NCI-H1105 (cell line): ENCODE measurements at regions not wholly inside any gene's neighbourhood (a gene's known extent, or its start where the extent isn't known, plus 50 kb on each side); places are given as distances from the start of the nearest gene placed in this dataset.

Source experiments
- DNase-seq: peaks from one replicate; lab custom pipeline; 2025; lab: John Stamatoyannopoulos, UW

DNA sequence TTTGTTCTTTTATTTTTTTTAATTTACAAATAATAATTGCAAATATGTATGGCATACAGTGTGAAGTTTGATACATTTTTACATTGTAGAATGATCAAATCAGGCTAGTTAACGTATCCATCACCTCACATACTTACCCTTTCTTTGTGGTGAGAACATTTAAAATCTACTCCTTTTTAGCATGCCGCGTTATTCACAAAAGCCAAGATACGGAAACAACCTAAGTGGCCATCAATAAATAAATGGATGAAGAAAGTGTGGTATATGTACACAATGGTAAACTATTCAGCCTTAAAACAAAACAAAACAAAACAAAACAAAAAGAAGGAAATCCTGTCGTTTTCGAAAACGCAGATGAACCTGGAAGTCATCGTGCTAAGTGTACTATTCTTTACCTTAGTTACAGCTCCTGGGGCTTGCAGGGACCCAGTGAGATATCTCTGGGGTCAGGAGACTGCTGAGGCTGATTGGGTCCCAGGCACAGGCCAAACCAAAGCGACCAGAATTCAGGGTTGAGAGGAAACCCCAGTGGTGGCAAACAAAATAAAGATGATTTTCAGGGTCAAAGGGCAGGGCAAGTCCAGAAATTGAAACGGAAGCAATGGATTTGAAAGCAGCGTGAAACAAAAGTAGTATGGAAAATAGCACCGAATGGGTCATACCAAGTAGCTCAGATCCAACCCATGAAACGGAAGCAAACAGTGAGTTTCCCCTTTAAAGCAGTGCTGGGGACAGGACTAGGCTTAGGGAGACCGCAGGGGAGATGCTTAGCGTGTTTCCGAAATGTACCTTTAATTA is 188.2 kb downstream of the PLPP3 start:
- no peak for DNase-seq

DNA sequence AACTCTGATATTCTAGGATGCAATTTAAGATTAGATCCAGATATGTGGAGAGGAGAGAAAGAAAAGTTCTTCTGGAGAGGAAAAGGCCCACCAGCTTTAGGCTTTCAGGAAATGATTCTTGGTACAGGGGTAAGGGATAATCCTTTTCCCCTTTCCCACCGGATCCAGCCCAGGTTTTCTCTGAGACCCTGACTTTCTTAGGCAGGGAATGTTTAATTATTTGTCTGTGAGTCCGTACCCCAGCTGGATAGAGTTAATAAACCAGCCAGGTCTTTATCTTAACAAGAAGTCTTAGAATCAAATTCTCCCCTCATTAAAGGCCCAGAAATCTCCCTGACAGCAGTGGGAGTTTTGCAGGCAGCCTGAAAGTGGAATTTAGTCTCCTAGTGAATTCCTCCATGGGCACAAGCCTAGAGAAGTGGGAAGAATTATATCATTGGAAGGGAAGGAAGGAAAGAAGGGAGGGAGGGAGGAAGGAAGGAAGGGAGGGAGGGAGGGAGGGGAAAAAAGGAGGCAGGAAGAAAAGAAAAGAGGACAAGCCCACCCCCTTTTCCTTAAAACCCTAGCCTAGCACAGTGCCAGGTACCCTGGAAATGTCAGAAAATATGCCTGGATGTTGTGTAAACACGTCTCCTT is 189.0 kb downstream of the PLPP3 start:
- DNase-seq = peak; percentile 9

DNA sequence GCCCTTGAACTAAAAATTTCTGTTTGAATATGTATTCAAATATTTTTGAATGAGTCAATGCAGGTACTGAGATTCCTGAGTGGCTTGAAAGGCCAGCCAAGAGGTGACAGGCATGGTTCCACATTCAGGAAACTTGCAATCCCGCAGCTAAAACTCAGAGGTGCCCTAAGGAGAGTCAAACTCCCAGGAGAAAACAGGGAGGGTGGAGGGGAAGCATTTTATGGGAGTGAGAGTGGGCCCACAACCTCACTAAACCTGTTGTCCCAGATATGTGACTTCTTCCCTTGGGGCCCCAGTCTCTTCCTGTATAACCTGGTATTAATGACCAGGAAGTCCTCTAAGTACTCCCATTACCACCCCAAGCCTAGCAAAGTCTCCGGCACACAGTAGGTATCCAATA is 189.6 kb downstream of the PLPP3 start:
- no peak for DNase-seq

DNA sequence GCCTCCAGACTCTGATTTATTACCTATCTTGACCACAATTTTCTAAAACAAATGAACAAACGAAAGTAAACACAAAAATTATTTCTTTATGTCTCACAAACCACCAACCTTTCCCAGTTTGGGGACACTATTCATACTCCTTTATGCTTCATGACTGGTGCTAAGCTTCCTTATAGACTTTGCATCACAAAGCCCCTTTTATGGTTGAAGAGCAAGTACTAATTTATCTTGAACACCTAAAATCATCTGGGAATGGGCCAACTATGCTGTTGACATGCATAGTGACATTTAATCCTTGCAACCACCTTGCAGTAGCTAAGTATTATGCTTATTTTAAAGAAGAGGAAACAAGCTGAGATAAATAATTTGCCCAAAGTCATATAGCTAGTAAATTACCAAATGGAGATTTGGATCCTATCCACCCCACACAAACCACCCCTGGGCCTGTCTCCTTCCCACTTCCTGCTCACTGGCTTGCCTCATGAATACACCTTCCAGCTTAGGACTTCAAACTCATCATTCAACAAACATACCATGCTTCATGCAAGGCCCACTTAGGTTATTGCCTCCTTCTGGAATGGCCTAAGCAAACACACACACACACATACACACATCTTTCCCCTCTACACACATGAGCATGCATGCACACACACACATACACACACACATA is 192.2 kb downstream of the PLPP3 start:
- DNase-seq = no peak

DNA sequence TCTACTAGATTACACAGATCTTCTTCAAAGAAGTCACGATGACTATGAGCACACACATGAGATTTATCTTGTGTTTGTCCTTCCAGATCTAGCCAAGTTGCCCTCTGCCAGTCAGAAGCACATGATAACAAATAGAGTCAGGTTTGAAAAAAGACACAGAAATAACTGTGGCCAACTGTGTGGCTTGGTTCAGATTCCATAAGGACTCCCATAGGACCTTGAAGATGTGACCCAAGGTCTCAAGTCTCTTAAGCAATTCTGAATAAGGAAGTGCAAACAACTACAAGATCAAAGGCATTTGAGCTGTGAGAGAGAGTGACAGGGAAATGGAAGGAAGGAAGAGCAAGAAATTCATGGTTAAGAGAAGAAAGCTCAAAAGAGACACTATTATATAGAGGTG is 194.0 kb downstream of the PLPP3 start:
- DNase-seq = no peak

DNA sequence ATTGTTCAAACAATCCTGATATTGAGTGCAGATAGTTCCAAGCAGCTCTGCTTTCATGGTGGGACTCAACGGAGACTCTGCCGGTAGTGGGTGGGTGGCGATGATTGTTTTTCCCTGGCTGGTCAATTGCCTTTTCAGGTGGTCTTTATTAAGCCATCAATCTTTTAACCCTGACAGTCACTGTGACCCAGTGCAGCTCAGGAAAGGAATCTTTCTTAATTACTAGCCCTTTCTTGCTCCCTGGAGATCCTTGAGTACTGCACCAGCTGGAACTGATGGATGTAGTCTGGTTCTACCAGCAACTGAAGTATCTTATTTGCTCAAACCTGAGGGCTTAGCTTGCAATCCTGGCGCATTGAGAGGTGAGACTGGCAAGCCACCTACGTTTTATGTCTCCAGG is 196.4 kb downstream of the PLPP3 start:
- DNase-seq = no peak

DNA sequence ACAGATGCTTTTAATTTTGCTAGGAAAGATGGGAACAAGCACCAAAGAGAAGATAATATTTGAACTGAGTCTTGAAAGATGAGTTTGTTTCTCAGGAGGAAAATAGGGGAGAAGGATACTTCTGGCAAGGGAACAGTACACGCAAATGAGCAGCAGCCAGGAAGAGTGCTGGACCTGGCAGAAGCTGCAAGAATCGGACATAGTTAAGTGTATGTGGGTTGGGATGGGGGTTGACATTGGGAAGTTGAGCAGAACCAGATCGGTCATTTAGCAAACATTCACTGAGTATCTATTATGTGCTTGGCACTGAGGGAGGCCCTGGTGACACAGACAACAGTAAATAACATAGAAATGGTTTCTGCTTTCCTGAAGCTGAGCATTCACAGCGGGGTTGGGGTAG is 198.8 kb downstream of the PLPP3 start:
- no peak for DNase-seq

DNA sequence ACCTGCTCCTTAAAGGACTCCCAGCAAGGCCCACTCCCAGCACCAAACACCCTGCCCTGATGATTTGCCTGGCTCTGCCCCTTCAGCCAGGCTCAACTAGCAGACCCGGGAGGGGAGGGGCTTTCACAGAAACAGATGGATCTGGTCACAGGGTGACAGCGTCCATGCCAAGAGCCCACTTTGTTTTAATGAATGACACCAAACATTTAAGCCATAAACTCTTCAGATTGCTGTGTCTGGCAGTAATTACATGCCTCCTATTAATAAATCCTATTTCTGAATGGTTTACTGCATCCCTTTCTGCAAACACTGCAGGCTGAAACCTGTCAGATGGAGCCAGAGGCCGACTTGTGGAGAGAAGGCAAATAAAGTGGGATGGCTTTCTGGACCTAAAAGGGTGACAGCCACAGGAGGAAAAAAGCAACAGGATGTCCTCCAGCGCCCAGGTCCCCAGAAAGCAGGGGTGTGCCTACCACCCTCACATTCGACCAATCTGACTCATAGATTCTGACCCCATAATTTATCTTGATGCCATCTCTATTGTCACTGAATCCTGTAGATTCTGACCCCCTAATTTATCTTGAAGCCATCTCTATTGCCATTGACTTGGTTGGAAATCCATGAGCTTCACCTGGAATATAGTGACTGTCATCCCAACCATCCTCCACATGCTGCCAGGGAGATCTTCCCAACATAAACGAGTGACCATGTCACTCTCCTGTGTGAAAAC is 200.9 kb downstream of the PLPP3 start:
- DNase-seq = peak; percentile 94

DNA sequence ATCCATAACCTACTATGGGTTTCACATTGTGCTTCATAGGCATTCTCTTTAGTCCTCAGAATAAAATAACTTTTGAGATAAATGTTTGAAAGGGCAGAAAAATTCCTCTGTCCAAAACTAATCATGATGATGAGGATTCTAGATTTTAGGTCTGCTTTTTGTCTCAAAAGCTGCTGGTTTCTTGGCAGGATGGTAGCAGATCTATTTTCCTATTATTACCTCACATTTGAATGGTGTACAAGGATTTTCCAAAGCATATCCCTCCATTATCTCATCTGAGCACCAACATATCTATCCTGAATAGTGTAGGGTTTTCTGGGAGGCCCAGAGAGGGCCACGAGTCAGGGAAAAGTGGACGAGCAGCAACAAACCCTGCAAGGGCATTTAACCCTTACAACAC is 201.9 kb downstream of the PLPP3 start:
- no peak for DNase-seq

DNA sequence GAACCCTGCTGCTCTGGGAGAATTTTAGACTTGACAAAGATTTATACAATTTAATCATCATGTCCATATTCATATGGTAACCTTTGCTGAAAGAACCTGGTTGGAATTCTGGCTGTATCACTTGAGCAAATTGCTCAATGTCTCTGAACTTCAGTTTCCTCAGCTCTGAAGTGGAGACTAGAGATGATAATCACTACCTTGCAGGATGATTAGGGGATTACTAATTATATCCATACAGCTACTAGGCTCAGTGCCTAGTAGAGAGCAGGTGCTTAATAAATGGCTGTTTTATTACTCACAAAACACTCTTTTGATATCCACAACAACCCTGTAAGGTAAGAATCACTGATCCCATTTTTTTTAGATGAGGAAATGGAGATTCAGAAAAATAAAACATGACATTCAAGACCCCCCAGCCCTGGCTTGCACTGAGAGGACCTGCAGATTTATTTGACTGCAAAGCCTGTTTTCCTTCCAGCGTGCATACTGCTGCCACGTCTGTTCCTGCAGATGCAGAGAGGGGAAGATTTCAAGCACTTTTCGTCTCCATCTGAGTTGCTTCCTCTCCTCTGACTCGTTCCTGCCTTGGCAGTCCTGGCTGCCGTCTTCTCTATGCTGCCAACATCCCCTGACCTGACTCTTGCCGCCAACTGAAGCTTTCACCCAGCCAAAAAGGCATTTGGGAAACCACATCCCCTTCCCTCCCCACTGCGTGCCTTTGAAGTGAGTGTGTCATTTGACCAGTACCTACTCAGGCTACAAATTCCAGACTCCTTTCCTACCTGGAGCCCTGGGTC is 203.0 kb downstream of the PLPP3 start:
- DNase-seq = peak; percentile 73

DNA sequence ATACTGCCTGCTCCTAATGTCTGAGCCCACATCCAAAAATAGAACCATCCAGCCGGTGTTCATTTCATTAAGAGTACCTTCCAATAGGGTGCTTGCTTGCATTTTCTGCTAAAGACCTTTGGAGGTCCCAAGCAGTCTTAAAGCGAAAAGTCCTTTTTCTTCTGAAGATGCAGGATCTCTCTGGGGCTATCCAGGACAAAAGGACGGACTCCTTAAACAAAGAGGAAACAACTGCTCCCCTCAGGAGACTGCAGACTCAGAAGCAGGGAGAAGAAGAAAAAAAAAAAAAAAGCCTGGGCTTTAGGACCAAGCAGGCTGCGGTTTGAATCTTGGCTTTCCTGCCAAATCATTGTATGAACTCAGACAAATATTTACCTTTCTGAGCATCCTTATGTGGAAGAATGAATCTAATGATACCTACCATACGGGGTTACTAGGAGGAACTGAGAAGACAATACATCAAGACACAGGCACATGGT is 204.0 kb downstream of the PLPP3 start:
- DNase-seq = peak; percentile 32

DNA sequence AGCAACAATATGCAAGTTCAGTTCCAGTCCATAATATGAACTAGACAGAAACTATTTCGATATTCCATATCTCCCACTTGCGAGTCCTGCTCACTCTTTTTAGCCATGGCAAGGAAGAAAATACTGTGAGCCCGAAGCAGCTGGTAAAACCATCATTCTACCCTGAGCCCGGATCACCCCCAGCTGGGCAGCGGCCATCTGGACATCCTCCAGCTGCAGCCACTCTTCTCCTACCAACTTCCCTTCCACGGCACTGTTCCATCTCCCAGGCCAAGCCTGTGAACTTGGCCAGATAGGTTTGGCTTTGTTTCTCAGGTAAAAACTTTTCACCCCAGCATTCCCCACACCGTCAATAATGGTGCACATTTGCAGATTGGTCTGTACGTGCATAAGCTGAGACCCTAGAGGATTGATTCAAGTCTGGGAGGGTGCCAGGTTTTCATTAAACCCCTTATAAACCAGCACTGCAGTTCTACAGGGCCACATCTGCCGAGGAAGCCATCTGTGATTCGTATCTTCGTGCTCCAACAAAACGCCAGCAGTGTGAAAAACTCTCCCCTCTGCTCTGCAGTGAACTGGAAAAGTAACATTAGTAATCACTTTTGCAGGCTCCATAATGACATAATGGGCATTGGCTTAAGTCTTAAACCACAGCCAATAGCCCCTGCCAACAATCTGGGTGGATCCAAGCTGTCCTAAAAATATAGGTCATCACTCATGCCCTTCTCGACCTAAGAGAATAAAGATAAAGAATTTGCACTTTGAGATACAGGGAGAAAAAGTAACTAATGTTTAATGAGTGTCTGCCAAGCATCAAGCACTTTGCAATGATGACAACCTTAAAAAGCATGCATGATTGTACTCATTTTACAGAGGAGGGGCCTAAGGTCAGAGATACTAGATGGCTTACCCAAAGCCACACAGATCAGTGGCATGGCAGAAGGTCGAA is 205.1 kb downstream of the PLPP3 start:
- DNase-seq = peak; percentile 75

DNA sequence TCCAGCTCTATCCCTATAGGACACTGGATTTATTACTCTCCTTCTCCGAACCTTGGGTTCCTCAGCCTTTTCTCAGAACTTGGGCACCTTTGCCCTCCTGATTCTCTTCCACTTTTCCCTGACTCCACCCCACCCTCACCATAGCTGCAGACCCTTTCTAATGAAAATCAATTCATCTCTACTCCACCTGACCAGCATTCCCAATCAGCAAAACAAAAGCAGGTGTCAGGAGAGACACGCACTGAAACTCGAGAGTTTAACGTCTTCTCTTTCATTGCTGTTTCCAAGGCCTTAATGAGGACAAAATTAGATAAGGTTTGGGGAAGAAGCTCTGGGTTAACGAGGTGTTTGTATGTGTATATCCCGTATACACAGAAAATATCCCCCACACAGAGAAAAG is 208.8 kb downstream of the PLPP3 start:
- no peak for DNase-seq

DNA sequence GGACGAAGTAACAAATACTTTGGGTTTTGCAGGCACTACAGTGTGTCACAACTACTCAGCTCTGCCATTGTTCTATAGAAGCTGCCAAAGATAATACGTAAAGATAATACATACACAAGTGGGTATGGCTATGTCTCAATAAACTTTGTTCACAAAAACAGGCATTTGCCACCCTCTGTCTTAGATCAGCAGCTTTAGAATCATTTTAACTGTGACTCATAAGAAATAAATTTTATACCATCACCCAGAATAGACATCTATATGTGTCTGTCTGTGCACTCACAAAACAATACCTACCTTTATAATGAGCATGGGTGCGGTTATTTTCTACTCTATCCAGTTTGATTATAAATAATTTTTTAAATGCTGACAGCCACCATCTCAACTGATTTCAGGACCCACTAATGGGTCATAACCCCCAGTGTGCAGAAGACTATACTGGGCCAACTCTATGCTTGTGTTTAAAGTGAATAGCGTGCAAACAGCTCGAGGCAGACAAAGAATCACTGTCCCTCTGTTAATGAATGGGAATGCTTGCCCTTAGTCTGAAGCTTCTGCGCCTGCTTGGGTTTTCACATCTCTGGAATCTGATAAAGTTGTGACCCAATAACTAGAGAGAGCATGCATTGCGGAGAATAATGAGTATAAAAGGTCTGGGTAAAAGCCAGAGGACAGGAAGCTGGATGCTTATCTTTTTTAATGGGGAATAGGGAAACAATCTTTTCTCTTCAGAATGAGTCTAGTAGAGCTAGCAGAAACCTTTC is 216.2 kb downstream of the PLPP3 start:
- no peak for DNase-seq

DNA sequence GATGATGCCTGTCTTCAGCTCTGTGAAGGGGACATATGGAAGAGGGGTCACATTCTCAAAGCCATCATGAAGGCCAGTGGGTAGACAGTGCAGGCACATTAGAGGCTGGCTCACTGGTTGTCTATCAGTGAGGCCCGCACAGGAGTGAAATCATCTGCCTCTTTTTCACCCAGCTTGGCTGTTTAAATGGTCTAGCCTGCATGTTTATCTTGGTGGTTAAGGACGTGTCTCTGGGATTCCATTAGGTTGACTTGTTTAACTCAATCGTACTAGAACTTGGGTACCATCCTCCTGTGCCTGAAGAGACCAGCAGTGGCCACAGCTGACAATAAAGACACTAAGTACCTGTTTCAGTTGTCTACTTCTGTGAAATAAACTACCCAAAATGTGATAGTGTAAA is 219.3 kb downstream of the PLPP3 start:
- no peak for DNase-seq

DNA sequence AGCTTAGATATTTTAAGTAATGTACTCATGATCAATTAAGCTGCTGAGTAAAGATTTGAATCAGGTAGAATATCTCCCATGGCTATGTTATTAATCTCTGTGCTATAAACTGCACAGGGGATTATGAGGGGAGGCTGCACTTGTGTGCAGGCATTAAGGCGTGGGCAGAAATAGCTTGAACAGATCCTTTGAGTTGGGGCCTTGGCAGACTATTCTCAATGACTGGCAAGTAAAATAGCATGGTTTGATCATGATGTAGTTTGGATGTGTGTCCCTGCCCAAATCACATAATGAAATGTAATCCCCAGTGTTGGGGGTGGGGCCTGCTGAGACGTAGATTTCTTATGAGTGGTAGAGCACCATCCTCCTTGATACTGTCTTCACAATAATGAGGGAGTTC is 220.3 kb downstream of the PLPP3 start:
- DNase-seq = no peak

DNA sequence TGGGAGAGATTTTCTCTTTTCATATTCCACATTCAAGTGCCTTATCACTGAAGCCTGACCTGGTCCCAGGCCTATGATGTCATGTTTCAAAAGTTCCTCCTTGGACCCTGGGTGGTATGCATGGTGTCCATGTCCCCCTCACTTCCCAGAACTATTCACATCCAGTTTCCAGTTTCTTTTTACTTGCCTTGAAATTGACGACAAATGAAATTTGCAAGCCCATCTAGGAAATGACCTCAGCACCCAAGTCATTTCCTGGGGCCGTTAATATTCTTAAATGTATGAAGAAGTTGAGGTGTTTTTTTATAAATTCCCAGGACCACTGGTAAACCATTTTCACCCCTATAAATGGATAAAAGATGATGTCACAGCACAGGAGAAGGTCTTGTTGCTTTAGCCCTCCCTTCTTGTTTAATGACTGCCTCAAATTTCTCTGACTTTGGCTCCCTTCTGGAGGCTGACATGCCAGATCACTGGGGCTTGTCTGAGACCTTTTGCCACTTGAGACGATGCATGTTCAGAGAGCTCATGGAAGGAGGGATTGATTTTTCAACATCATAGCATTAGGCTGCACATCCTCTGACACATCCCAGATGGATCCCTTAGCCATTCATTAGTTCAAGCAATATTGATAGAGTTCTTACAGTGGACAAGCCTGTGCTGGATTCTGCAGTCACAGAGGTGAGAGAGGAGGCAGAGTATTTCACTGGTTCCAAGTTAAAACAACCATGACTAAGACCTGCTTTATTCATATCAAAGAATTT is 221.3 kb downstream of the PLPP3 start:
- DNase-seq = no peak

DNA sequence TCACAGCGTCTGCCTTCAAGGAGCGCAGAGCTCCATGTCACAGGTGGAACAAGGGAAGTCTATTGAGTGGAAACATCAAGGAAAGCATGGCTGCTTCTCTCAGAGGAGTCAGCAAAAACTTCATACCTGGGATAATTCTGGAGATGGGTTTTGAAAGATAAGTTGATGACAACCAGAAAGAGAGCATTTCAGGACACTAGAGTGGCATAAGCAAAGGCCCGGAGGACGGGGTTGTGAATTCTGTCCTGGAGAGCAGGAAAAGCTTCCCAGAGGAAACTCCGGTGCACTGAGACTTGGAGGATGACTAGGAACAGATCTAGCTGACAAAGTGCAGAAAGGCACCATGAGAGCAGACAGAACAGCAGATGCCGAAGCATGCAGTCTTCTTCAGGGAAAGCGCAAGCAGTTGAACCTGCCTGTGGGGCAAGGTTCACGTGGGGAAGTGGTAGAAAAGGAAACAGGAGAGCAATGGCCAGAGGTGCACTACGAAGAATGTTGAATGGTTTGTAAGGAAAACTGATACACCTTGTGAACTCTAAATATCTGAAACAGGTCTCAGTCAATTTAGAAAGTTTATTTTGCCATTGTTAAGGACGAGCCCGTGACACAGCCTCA is 222.9 kb downstream of the PLPP3 start:
- no peak for DNase-seq
